OCI-LY1 (cell line): ENCODE measurements at regions not wholly inside any gene's neighbourhood (a gene's known extent, or its start where the extent isn't known, plus 50 kb on each side); places are given as distances from the start of the nearest gene placed in this dataset.
A peak's percentile ranks its signal among the peaks of the same experiment; 100 is the strongest.

Experiments used
- H2AFZ ChIP-seq: fragments of 200-600 bp; sonication (generic), shearing (Covaris generic); 2 replicates; pipeline ENCODE4 v1.6.0; 2014; ENCODE audit warnings: antibody characterized with exemption, mild to moderate bottlenecking, low read length
- H3F3A ChIP-seq: fragments of 200-600 bp; sonication (generic), shearing (Covaris generic); 2 replicates; pipeline ENCODE4 v1.6.0; 2014; ENCODE audit warnings: mild to moderate bottlenecking, antibody characterized with exemption, low read length, moderate library complexity; ENCODE audit not compliant: insufficient read depth
- H3K27ac ChIP-seq: fragments of 200-600 bp; sonication (generic); 2 replicates; pipeline ENCODE4 v1.5.1; 2014; ENCODE audit warnings: low read length, mixed run types, mild to moderate bottlenecking, low read depth; ENCODE audit not compliant: poor library complexity, severe bottlenecking
- H3K27me3 ChIP-seq: fragments of 200-600 bp; sonication (generic); 2 replicates; pipeline ENCODE4 v1.6.0; 2014; ENCODE audit warnings: antibody characterized with exemption, mild to moderate bottlenecking, low read length, moderate library complexity; ENCODE audit not compliant: insufficient read depth
- H3K36me3 ChIP-seq: fragments of 200-600 bp; sonication (generic); 2 replicates; pipeline ENCODE4 v1.6.1; 2014; ENCODE audit warnings: mild to moderate bottlenecking, antibody characterized with exemption, low read length, moderate library complexity, mixed read lengths; ENCODE audit not compliant: insufficient read depth
- H3K4me1 ChIP-seq: fragments of 200-600 bp; sonication (generic); 2 replicates; pipeline ENCODE4 v1.5.1; 2014; ENCODE audit warnings: mild to moderate bottlenecking, low read length, moderate library complexity; ENCODE audit not compliant: insufficient read depth, severe bottlenecking
- H3K4me2 ChIP-seq: fragments of 200-600 bp; sonication (generic), shearing (Covaris generic); 2 replicates; pipeline ENCODE4 v1.6.1; 2014; ENCODE audit warnings: low read length
- H3K4me3 ChIP-seq: fragments of 200-600 bp; sonication (generic); 2 replicates; pipeline ENCODE4 v1.5.1; 2014; ENCODE audit warnings: low read length, low read depth, mild to moderate bottlenecking, mixed read lengths; ENCODE audit not compliant: poor library complexity, severe bottlenecking
- H3K79me2 ChIP-seq: fragments of 200-600 bp; shearing (Covaris generic); 2 replicates; pipeline ENCODE4 v1.6.1; 2016; ENCODE audit warnings: mixed run types, low read length, mixed read lengths; ENCODE audit not compliant: insufficient read depth
- H3K9ac ChIP-seq: fragments of 200-600 bp; sonication (generic), shearing (Covaris generic); 2 replicates; pipeline ENCODE4 v1.6.1; 2014; ENCODE audit warnings: mild to moderate bottlenecking, low read length, mixed read lengths
- H3K9me2 ChIP-seq: fragments of 200-600 bp; sonication (generic), shearing (Covaris generic); 2 replicates; pipeline ENCODE4 v1.6.1; 2014; ENCODE audit warnings: low read depth, mild to moderate bottlenecking, low read length, mixed read lengths
- H3K9me3 ChIP-seq: fragments of 200-600 bp; shearing (Covaris generic); 2 replicates; pipeline ENCODE4 v1.6.1; 2014; ENCODE audit warnings: low read length, mixed read lengths
- H4K20me1 ChIP-seq: fragments of 200-600 bp; sonication (generic), shearing (Covaris generic); 2 replicates; pipeline ENCODE4 v1.6.0; 2016; ENCODE audit warnings: mild to moderate bottlenecking, low read length; ENCODE audit not compliant: insufficient read depth
- EZH2 ChIP-seq: fragments of 200-600 bp; sonication (generic), shearing (Covaris generic); IDR thresholded peaks from 2 replicates; pipeline ENCODE4 v1.8.0; 2017; ENCODE audit warnings: borderline replicate concordance, mixed run types, mild to moderate bottlenecking, antibody characterized with exemption, low read length, moderate library complexity, mixed read lengths
- TF ChIP-seq, protein P1 (sequence below): fragments of 200-600 bp; sonication (generic), shearing (Covaris generic); IDR thresholded peaks from 2 replicates; pipeline ENCODE4 v1.5.1; 2017; ENCODE audit warnings: mild to moderate bottlenecking, antibody characterized with exemption, low read length, moderate library complexity, mixed read lengths

GRCh38 chr7:42315631-42316030 is 78.6 kb upstream of the GLI3 start:
- Histone ChIP-seq H3F3A (no peaks in the 10 kb centered on the region), H3K4me2 (no peak overlapping the region), H3K4me1 (peaks cover 19% of the 10 kb centered on the region), H3K27me3 (no peaks in the 10 kb centered on the region), H3K36me3 (no peaks in the 10 kb centered on the region), H3K4me3 (no peak overlapping the region), H3K9me2 (no peaks in the 10 kb centered on the region), H3K9me3 (no peaks in the 10 kb centered on the region), H3K27ac (peak overlapping the region; percentile 38), H2AFZ (no peak overlapping the region), H4K20me1 (no peaks in the 10 kb centered on the region), H3K79me2 (no peaks in the 10 kb centered on the region), H3K9ac (no peak overlapping the region)
- no peak for TF ChIP-seq EZH2
- TF ChIP-seq, protein P1, sequence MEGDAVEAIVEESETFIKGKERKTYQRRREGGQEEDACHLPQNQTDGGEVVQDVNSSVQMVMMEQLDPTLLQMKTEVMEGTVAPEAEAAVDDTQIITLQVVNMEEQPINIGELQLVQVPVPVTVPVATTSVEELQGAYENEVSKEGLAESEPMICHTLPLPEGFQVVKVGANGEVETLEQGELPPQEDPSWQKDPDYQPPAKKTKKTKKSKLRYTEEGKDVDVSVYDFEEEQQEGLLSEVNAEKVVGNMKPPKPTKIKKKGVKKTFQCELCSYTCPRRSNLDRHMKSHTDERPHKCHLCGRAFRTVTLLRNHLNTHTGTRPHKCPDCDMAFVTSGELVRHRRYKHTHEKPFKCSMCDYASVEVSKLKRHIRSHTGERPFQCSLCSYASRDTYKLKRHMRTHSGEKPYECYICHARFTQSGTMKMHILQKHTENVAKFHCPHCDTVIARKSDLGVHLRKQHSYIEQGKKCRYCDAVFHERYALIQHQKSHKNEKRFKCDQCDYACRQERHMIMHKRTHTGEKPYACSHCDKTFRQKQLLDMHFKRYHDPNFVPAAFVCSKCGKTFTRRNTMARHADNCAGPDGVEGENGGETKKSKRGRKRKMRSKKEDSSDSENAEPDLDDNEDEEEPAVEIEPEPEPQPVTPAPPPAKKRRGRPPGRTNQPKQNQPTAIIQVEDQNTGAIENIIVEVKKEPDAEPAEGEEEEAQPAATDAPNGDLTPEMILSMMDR = no peak

DNA sequence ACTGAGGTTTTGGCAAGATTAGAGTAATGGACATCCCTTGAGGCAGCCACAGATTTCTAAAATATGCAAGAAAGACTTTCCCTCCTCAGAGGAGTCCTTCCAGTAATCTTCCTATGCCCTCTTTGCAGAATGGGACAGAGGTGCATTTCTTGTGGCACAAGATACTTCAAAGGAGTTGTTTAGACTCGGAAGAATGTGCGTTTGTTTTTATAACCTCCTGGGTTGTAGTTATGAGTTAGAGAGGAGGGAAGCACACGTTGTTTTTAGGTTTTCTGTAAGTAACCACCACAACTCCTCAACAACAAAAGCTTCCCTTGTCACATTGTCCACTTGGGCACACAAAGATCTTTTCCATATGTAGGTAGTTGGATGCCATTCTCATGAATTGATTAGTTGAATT is 78.1 kb upstream of the GLI3 start:
- Histone ChIP-seq H3K4me3 (no peak overlapping the region), H3K79me2 (no peaks in the 10 kb centered on the region), H3K36me3 (no peaks in the 10 kb centered on the region), H3K4me2 (no peak overlapping the region), H3K9me3 (no peaks in the 10 kb centered on the region), H3K9me2 (no peaks in the 10 kb centered on the region), H3K27me3 (no peaks in the 10 kb centered on the region), H3K9ac (no peak overlapping the region), H3F3A (no peaks in the 10 kb centered on the region), H3K27ac (peak overlapping the region; percentile 38), H2AFZ (no peak overlapping the region), H3K4me1 (peaks cover 19% of the 10 kb centered on the region), H4K20me1 (no peaks in the 10 kb centered on the region)
- TF ChIP-seq EZH2 = no peak
- TF ChIP-seq, protein P1 = no peak

GRCh38 chr7:42314696-42315095 is 77.7 kb upstream of the GLI3 start:
- Histone ChIP-seq H3F3A (no peaks in the 10 kb centered on the region), H3K27me3 (no peaks in the 10 kb centered on the region), H3K4me1 (peaks cover 19% of the 10 kb centered on the region), H3K79me2 (no peaks in the 10 kb centered on the region), H3K4me2 (no peak overlapping the region), H2AFZ (no peak overlapping the region), H3K36me3 (no peaks in the 10 kb centered on the region), H4K20me1 (no peaks in the 10 kb centered on the region), H3K4me3 (no peak overlapping the region), H3K9me3 (no peaks in the 10 kb centered on the region), H3K9me2 (no peaks in the 10 kb centered on the region), H3K9ac (no peak overlapping the region), H3K27ac (peak overlapping the region; percentile 38)
- no peak for TF ChIP-seq EZH2
- TF ChIP-seq, protein P1 = no peak
